NCI-H748 treated with DMSO at 0.1 percent for 48 hours (cell line): ENCODE measurements at regions not wholly inside any gene's neighbourhood (a gene's known extent, or its start where the extent isn't known, plus 50 kb on each side); places are given as distances from the start of the nearest gene placed in this dataset.
A peak's percentile ranks its signal among the peaks of the same experiment; 100 is the strongest.

Experiments
- DNase-seq: peaks from one replicate; lab custom pipeline; 2025; lab: John Stamatoyannopoulos, UW

- no peak for DNase-seq
These were observed 67.7 kb downstream of the AKR1B1 start for GRCh38 chr7:134391223-134391622.

- no peak for DNase-seq
These were observed 70.4 kb downstream of the AKR1B1 start for GRCh38 chr7:134388336-134389019.

- DNase-seq: no peak
These were observed 61.8 kb upstream of the SLC35B4 start for GRCh38 chr7:134378562-134378961.

- no peak for DNase-seq
These were observed 60.0 kb upstream of the SLC35B4 start for GRCh38 chr7:134376693-134377092.

GRCh38 chr7:134375206-134375605 lies 58.5 kb upstream of the SLC35B4 start:
- no peak for DNase-seq

GRCh38 chr7:134374791-134375190 lies 58.1 kb upstream of the SLC35B4 start:
- DNase-seq: no peak

- no peak for DNase-seq
These were observed 57.6 kb upstream of the SLC35B4 start for GRCh38 chr7:134374291-134374690.

GRCh38 chr7:134372858-134373257 lies 56.1 kb upstream of the SLC35B4 start:
- DNase-seq: no peak

GRCh38 chr7:134371971-134372370 lies 55.2 kb upstream of the SLC35B4 start:
- DNase-seq: no peak

GRCh38 chr7:134371536-134371935 lies 54.8 kb upstream of the SLC35B4 start:
- DNase-seq: peak; percentile 11

GRCh38 chr7:134370135-134370534 lies 53.4 kb upstream of the SLC35B4 start:
- no peak for DNase-seq

- DNase-seq: no peak
These were observed 52.3 kb upstream of the SLC35B4 start for GRCh38 chr7:134368851-134369544.

GRCh38 chr7:134367956-134368749 lies 51.4 kb upstream of the SLC35B4 start:
- DNase-seq: no peak
